HG03095 (cell line): ENCODE measurements at regions not wholly inside any gene's neighbourhood (a gene's known extent, or its start where the extent isn't known, plus 50 kb on each side); places are given as distances from the start of the nearest gene placed in this dataset.
"Not testable (repeated sequence)": the region's sequence is repeated elsewhere in the genome, so short reads cannot be mapped to it uniquely, and the experiment has no call there.

ENCODE experiments used
- ATAC-seq: cut with Tn5 transposase; IDR thresholded peaks from one replicate; pipeline ENCODE4 v1.9.1; 2021; ENCODE audit warnings: moderate library complexity; ENCODE audit not compliant: unreplicated experiment

DNA sequence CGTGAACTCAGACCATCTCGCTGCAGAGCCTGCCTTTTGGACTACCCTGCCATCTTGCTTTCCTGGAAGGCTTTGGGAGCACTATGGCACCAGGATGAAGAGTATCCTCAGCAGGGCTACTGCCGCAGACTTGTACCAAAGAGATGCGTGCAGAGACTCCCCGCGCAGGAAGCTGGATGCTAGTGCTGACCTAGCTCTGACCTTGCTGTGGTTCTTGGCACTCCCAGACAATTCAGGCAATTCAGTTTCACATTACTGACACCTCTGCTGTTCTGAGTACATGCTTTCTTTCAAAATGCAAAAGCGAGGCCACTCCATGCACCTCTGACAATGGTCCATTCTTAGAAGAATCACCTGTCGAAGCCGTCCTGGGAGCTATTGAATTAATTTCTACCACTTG is 251.5 kb upstream of the MEX3C start:
- ATAC-seq, result no peak

GRCh38 chr18:51453594-51453993 is 256.1 kb upstream of the MEX3C start:
- ATAC-seq, result no peak

DNA sequence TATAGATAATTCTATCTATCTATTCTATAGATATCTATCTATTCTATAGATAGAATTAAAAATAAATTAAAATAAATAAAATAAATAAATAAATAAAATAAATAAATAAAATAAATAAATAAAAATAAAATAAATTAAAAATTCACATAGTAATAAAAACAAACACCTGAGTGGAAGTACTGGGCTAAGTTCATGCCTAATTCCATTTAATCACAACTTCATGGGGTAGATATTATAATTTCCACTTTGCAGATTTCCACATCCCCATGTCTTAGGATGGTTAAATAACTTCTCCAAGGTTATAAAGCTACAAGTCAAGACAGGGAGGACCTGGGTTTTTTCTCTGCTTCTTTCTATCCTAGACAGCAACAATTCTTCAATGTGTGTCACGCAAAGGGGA is 261.4 kb upstream of the MEX3C start:
- no peak for ATAC-seq

DNA sequence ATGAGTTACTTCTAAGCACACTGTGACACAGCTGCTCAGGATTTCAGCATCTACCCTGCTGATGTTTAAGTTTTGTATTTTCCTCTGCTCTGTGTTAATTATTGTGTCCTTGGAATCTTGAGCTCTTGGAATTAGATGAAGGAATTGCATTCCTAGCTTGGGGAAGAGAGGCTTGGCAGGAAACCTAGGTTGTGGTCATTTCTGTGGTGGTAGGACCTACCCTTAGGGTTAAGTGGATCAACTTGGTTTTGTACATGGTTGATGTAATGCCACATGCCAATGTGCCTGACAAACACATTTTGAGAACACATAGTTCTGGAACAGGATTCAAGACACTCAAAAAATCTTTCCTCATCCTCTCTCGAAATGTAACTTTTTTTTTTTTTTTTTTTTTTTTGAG is 264.5 kb upstream of the MEX3C start:
- no peak for ATAC-seq

DNA sequence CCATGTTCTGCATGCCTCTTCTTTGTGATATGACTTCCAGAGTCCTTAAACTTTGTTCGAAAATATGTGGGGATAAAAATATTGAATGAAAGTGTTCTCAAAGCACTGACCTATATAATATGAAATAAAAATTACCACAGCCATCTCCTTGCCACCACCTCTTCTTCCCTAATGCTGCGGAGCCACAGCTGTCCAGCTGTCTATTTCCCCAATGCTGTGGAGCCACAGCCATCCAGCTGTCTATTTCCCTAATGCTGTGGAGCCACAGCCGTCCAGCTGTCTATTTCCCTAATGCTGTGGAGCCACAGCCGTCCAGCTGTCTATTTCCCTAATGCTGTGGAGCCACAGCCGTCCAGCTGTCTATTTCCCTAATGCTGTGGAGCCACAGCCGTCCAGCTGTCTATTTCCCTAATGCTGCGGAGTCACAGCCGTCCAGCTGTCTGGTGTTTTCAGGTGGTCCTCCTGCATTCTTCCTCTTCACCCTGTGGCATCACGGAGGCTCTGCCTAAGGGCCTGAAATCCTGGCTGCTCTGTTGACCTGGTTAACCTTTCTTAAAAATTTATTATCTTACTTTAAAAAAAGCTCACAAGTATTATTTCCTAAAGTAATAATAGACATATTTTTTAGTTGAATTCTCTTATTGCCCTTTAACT is 266.1 kb upstream of the MEX3C start:
- no peak for ATAC-seq

GRCh38 chr18:51478908-51479307 is 281.4 kb upstream of the MEX3C start:
- ATAC-seq, result no peak

DNA sequence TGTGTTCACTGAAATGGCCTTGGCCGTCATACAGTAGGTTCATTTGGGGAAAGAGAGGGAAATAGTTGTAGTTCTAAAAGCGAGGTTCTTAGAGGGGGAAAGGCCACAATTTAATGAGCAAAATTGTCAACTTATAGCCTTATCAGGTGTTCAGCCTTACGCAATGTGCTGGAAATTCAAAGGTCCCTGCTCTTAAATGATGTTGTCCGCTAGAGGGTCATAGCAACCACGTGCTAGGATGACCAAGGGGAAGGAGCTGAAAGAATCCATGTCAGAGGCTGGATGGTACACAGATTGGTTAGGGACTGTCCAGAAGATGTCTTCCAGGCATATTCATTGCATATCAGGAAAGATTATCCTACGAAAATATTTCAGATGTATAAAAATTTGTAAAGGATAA is 282.3 kb upstream of the MEX3C start:
- ATAC-seq, result no peak

- ATAC-seq, result no peak
Observed at GRCh38 chr18:51480407-51481261, 283.2 kb upstream of the MEX3C start.

DNA sequence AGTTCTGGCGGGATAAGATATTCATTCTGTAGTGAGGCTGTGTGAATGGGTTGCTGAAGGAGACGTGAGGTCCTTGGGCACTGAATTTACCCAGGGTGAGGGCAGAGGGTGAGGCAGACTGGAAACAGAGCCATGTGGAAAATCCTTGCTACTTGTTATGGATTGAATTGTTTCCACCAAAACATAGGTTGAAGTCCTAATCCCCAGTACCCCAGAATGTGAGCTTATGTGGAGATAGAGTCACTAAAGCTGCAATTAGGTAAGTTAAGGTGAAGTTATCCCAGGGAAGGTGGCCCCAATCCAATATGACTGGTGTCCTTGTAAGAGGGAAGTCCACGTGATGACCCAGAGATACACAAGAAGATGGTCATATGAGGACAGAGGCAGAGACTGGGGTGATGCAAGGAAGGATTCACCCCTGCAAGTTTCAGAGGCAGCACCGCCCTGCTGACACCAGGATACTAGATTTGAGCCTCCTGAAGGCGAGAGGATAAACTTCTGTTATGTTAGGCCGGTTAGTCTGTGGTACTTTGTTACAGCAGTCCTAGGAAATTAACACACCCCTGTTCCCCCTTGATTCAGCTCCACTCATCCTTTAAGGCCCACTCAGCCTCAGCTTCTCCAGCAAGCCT is 289.4 kb upstream of the MEX3C start:
- no peak for ATAC-seq

DNA sequence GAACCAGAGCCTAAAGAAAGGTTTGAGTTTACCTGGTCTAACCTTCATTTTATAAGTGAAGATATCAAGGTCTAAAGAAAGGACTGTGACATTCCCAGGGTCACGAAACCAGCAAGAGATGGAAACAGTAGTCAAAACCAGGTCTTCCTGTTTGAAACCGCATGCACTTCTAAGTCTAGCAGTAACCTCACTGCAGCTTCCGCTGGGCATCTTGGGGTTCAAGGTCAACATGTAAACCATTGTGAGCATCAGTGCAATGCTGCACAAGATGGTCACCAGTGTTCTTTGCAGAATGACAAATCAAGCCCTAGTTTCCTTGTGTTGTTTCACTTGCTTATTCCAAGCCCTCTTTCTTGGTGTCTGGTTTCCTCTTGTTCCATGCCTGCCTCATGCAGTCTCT is 292.9 kb upstream of the MEX3C start:
- ATAC-seq, result no peak

DNA sequence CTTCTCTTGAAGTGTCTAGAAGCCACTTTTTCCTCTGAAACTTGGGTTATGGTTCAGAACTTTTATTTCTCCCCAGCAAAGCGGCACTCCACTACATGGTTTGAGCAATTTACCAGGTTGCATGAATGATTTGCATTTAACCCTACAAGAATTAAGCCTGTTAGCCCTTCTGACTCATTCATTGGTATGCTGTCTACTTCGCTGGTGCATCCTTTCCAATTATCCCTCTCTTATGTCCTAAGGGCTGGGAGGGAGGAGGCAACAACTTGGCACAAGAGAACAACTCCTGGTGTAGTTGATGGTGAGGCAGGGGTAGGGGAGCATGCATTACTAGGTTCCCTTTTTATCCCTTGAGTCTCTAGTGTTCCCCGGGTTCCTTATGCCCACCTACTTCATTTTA is 293.4 kb upstream of the MEX3C start:
- ATAC-seq, result no peak

- no peak for ATAC-seq
Observed at GRCh38 chr18:51491678-51492372, 294.3 kb upstream of the MEX3C start.

GRCh38 chr18:51498085-51498855 is 300.8 kb upstream of the MEX3C start:
- ATAC-seq, result no peak

- ATAC-seq, result no peak
Observed at GRCh38 chr18:51503351-51503750, 305.9 kb upstream of the MEX3C start.

GRCh38 chr18:51506811-51507210 is 309.3 kb upstream of the MEX3C start:
- no peak for ATAC-seq

DNA sequence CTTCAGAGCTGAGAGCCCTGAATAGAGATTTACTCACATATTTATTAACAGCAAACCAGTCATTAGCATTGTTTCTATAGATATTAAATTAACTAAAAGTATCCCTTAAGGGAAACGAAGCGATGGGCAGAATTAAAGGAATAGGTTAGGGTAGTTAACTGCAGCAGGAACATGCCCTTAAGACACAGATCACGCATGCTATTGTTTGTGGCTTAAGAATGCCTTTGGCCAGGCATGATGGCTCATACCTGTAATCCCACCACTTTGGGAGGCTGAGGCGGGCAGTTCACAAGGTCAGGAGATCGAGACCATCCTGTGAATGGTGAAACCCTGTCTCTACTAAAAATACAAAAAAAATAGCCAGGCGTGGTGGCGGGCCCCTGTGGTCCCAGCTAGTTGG is 310.9 kb upstream of the MEX3C start:
- not testable (repeated sequence) for ATAC-seq

DNA sequence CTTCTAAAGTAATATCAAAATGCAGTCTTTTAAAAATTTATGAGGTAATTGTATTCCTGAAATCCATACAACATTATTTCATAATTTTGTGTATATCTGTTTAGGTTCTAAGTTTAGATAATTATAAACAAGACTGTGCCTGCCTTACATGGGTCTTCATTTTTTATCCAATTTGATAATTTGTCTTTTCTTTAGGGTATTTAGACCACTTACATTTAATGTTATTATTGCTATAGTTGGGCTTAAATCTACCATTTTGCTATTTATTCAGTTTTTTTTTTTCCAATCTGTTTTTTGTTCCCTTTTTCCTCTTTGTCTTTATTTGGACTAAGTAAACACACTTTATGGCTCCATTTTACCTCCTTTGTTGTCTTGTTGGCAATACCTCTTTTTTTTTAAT is 312.5 kb upstream of the MEX3C start:
- ATAC-seq, result no peak

GRCh38 chr18:51513517-51513916 is 316.0 kb upstream of the MEX3C start:
- ATAC-seq, result no peak

- no peak for ATAC-seq
Observed at GRCh38 chr18:51514128-51514527, 316.6 kb upstream of the MEX3C start.

- no peak for ATAC-seq
Observed at GRCh38 chr18:51516478-51517038, 319.1 kb upstream of the MEX3C start.
